ENCODE measurements at regions not wholly inside any gene's neighbourhood (a gene's known extent, or its start where the extent isn't known, plus 50 kb on each side); places are given as distances from the start of the nearest gene placed in this dataset.
"Not testable (repeated sequence)": the region's sequence is repeated elsewhere in the genome, so short reads cannot be mapped to it uniquely, and the experiment has no call there.

DNA sequence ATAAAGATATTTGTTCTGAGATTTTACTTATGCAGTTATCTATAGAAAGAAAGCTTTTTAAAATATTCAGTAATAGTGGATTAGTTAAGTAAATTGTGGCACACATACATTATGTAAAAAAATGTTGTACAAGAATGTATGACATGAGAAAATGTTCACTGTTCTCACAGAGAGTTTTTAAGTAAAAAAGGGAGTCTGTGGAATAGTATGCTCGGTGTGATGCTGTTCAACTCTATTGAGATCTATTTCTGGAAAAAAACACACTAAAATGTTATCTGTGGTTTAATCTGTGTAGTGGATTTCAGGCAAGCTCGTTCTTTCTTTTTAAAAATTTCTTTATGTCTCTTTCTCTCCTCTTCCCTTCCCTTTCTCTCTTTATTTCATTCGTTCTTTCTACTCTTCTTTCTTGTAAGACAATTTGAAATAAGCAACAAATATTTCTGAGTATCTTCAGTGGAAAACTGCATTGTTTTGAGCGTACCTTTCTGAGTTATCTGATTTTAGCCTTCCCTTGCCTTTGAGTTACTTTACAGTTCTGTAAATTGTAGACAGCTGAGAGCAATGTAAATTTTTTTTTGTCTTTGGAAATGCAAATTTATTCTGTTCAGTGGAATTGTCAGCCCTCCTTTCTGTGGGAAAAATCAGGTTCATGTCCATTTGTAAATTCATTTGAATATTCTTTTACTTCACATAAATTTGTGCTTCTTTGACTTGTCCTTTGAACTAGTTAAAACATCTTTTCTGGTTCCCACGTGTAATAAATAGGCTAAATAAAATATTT, 229.0 kb upstream of the NOX3 start:
- no peak for DNase-seq (ENCODE audit: low read depth in 2 of 2)

DNA sequence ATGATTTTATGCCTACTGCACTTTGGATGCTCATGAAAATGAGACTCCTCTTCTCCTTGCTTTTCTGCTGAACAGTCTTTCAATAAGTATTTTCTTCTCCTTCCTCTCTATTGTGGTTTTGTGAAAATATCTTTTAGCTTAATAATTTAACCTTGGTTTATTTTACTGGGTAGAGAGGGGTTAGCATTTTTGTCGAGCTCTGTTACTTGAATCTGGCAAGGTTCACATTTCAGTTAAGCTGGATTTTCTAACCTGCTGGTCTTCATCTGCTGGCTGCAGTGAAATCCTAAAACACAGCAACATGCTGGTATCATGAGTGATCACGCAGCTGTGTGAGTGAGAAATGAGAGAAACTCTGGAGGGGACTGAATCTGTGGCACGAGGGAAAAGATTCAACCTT, 222.7 kb upstream of the NOX3 start:
- no peak for DNase-seq (ENCODE audit: low read depth in 2 of 2)

- no peak for DNase-seq (ENCODE audit: low read depth in 2 of 2)
These were observed 220.7 kb upstream of the NOX3 start for GRCh38 chr6:155676346-155676745.

GRCh38 chr6:155670655-155671054, 215.0 kb upstream of the NOX3 start:
- DNase-seq (ENCODE audit: low read depth in 2 of 2) = no peak

GRCh38 chr6:155660251-155660977, 204.8 kb upstream of the NOX3 start:
- DNase-seq (ENCODE audit: low read depth in 2 of 2) = no peak

- no peak for DNase-seq (ENCODE audit: low read depth in 2 of 2)
These were observed 200.4 kb upstream of the NOX3 start for GRCh38 chr6:155656024-155656423.

- no peak for DNase-seq (ENCODE audit: low read depth in 2 of 2)
These were observed 198.8 kb upstream of the NOX3 start for GRCh38 chr6:155654474-155654873.

DNA sequence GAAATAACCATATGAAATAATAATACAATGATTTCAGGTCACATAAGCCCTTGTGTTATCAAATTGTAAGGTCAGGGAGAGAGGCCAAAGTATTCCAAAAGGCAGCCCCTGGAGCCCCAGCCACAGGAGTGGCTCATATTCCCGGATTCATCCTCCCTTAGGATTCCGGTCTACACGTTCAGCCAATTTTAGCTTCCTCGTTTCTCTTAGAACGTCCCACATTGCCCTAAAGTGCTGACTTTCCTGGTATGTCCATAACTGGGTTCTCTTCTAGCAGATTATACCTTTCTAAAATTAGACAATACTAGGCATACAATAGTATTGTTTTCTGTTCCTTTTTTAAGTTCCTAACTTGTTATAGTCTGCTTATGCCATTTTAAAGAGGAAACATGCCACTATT, 192.7 kb upstream of the NOX3 start:
- DNase-seq (ENCODE audit: low read depth in 2 of 2) = no peak

GRCh38 chr6:155647354-155647753, 191.7 kb upstream of the NOX3 start:
- DNase-seq (ENCODE audit: low read depth in 2 of 2) = no peak

GRCh38 chr6:155646443-155646842, 190.8 kb upstream of the NOX3 start:
- no peak for DNase-seq (ENCODE audit: low read depth in 2 of 2)

GRCh38 chr6:155645325-155645724, 189.7 kb upstream of the NOX3 start:
- no peak for DNase-seq (ENCODE audit: low read depth in 2 of 2)

DNA sequence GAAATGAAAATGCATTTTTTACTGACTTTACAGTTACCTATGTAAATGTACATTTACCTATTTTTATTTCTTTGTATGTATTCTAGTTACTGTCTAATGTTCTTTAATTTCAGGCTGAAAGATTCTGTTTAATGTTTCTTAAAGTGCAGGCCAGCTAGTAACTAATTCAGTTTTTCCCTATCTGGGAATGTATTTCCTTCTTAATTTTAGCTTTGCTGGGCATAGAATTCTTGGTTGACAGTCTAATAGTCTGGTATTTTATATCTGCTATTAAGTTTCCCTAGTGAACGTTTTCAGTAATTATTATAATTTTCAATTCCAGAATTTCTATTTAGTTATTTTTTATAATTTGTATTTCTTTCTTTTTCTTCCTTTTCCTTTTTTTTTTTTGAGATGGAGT, 186.0 kb upstream of the NOX3 start:
- no peak for DNase-seq (ENCODE audit: low read depth in 2 of 2)

DNA sequence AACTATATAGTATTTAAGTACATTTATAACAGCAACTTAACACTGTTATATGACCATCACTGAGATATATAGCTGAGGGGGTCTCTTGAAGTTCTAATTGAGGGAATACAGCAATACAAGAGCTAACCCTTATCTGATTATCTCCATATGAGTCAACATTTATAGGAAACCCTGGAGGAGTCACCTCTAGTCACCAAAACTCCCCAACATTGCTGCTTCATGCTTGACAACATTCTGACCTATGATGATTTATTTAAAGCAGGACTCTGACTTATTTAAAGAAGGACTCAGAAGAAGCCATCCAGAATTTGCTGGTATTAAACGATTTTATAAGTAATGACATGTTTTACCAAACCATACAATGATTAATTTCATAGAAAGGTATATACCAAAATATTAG, 182.6 kb upstream of the NOX3 start:
- no peak for DNase-seq (ENCODE audit: low read depth in 2 of 2)

- no peak for DNase-seq (ENCODE audit: low read depth in 2 of 2)
These were observed 179.8 kb upstream of the NOX3 start for GRCh38 chr6:155635416-155635815.

- DNase-seq (ENCODE audit: low read depth in 2 of 2) = no peak
These were observed 174.4 kb upstream of the NOX3 start for GRCh38 chr6:155630085-155630484.

DNA sequence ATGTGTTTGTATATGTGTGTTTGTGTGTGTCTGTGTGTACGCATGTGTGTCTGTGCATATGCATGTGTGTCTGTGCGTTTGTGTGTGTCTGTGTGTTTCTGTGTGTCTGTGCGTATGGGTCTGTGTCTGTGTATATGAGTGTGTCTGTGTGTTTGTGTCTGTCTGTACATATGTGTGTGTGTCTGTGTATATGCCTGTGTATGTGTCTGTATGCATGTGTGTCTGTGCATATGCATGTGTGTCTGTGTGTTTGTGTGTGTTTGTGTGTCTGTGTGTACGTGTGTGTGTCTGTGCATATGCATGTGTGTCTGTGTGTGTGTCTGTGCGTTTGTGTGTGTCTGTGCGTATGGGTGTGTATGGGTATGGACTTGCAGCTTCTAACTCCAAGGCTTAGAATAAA, 174.0 kb upstream of the NOX3 start:
- no peak for DNase-seq (ENCODE audit: low read depth in 2 of 2)

DNA sequence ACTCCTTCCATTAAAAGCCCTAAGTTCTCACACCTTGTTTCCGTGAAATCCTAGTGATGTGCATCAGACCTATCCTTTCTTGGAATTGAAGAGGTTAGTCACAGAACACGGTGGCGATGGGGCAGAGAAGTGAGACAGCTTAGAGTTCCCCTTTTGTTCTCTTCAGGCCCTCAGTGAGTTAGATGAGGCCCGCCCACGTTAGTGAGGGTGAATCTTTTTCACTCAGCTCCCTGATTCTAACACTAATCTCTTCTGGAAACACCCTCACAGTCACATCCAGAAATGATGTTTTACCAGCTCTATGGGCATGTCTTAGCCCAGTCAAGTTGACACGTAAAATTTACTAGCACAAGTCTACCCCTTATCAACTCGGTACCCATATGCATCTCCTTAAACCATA, 172.7 kb upstream of the NOX3 start:
- DNase-seq (ENCODE audit: low read depth in 2 of 2) = peak; percentile 8 to 25

GRCh38 chr6:155627722-155628212, 172.1 kb upstream of the NOX3 start:
- not testable (repeated sequence) for DNase-seq (ENCODE audit: low read depth in 2 of 2)

DNA sequence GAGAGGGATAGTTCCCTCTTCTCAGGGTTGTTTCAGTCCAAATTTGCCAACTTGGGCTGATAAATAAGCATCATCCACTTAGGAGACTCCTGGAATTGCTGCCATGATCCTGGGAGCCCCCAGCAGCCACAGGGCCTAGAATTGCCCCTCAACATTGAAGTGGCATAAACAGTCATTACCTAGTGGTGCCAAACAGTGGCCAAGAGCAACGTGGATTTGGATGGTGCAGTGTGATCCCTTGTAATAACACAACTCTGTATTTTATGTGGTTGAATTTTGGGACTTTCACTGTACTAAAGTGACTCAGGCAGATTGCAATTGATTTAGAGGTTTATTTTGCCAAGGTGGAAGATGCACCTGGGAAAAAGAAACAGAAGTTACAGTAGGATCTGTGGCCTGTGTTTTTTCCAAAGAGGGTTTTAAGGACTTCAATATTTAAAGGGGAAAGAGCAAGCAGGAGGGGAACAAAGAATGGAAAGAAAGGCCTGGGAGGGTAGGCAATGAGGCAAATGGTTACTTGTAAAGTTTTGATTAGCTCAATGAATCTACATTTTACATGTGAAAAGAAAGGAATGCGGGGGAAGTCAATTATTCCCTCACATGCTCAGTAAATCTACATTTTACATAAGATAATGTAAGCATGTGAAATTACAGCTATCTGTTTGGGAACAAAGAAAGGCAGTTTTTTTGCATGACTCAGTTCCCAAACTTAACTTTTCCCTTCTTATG, 168.0 kb upstream of the NOX3 start:
- DNase-seq (ENCODE audit: low read depth in 2 of 2) = no peak

- DNase-seq (ENCODE audit: low read depth in 2 of 2) = no peak
These were observed 159.0 kb upstream of the NOX3 start for GRCh38 chr6:155614606-155615005.

DNA sequence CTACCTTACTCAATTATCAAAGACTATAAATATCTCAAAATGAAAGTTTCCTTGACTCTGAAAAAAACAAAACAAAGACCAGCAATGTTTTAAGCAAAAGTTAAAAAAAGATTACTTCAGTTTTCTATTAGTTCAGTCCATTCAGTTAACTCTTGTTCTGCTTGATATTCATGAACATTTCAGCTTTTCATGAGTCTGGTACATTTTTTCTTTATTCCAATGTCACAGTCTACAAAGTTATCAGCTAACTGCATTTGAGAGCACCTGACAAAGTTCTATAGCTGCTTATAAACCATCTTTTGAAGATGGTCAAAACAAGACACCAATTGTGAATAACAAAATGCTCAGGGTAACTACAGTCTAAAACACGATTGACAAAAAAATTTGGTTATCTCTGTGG, 156.1 kb upstream of the NOX3 start:
- no peak for DNase-seq (ENCODE audit: low read depth in 2 of 2)

DNA sequence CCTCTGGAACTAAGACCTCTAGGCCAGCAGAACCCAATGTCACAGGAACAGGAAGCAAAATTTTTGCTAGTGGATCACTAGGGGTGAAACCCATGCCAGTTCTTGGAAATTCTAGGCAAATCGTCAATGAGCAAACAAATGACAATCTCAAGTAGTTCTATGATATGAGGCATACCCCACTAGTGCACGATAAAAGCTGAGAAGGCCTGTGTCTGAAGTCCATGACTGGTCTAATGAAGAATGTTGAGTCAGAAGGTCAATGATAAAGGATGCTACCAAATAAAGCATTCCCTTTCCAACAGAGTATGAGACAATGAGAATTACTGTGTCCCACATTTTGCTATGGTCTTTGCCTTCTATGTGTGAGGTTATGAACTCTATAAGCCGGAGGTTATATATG, 149.4 kb upstream of the NOX3 start:
- no peak for DNase-seq (ENCODE audit: low read depth in 2 of 2)

GRCh38 chr6:155599561-155599960, 143.9 kb upstream of the NOX3 start:
- DNase-seq (ENCODE audit: low read depth in 2 of 2) = no peak
